Epithelial cell of esophagus (primary cell): ENCODE measurements at regions not wholly inside any gene's neighbourhood (a gene's known extent, or its start where the extent isn't known, plus 50 kb on each side); places are given as distances from the start of the nearest gene placed in this dataset.

Experiments used
- DNase-seq: peaks from one replicate; pipeline ENCODE4 v3.0.0; 2010; ENCODE audit warnings: low read depth
- H3K4me3 ChIP-seq: 2 replicates; pipeline ENCODE4 v1.5.1; 2011; ENCODE audit warnings: mild to moderate bottlenecking, low read length, control low read depth
- CTCF ChIP-seq: IDR thresholded peaks from 2 replicates; pipeline ENCODE4 v1.5.1; 2011; ENCODE audit warnings: low read depth, mild to moderate bottlenecking, low read length, control low read depth, inconsistent platforms; ENCODE audit not compliant: insufficient read depth; ENCODE audit errors: missing control alignments

- no peak for DNase-seq
- no peak for TF ChIP-seq CTCF
- H3K4me3 ChIP-seq = no peak overlapping the region
Measured at GRCh38 chr6:9100869-9101580, 665.7 kb upstream of the SLC35B3 start.

- TF ChIP-seq CTCF = no peak
- no peak for DNase-seq
- H3K4me3 ChIP-seq = no peak overlapping the region
Measured at GRCh38 chr6:9095729-9096128, 660.4 kb upstream of the SLC35B3 start.

GRCh38 chr6:9095137-9095536 lies 659.8 kb upstream of the SLC35B3 start:
- no peak for DNase-seq
- TF ChIP-seq CTCF = no peak
- H3K4me3 ChIP-seq = no peak overlapping the region

- TF ChIP-seq CTCF = no peak
- DNase-seq = no peak
- H3K4me3 ChIP-seq = no peak overlapping the region
Measured at GRCh38 chr6:9089724-9090123, 654.4 kb upstream of the SLC35B3 start.

- no peak for TF ChIP-seq CTCF
- DNase-seq = no peak
Measured at GRCh38 chr6:9087470-9087869, 652.1 kb upstream of the SLC35B3 start.

GRCh38 chr6:9086331-9086730 lies 651.0 kb upstream of the SLC35B3 start:
- DNase-seq = peak; percentile 5

More at GRCh38 chr6:9087470-9087869, 652.1 kb upstream of the SLC35B3 start:
- H3K4me3 ChIP-seq = no peak overlapping the region

More at GRCh38 chr6:9086331-9086730, 651.0 kb upstream of the SLC35B3 start:
- no peak overlapping the region for H3K4me3 ChIP-seq
- TF ChIP-seq CTCF = no peak
